GM21390 (cell line): ENCODE measurements at regions not wholly inside any gene's neighbourhood (a gene's known extent, or its start where the extent isn't known, plus 50 kb on each side); places are given as distances from the start of the nearest gene placed in this dataset.
"Not testable (repeated sequence)": the region's sequence is repeated elsewhere in the genome, so short reads cannot be mapped to it uniquely, and the experiment has no call there.

Source experiments
- ATAC-seq: cut with Tn5 transposase; IDR thresholded peaks from one replicate; pipeline ENCODE4 v1.9.1; 2021; ENCODE audit not compliant: unreplicated experiment

GRCh38 chr10:44279426-44280126 is 105.3 kb downstream of the CXCL12 start:
- no peak for ATAC-seq

GRCh38 chr10:44278837-44279324 is 106.0 kb downstream of the CXCL12 start:
- ATAC-seq = no peak

- not testable (repeated sequence) for ATAC-seq
Measured at GRCh38 chr10:44268435-44268948, 116.4 kb downstream of the CXCL12 start.

GRCh38 chr10:44267007-44267406 is 117.9 kb downstream of the CXCL12 start:
- ATAC-seq = no peak

- ATAC-seq = no peak
Measured at GRCh38 chr10:44264244-44264643, 120.7 kb downstream of the CXCL12 start.

GRCh38 chr10:44263771-44264170 is 121.1 kb downstream of the CXCL12 start:
- no peak for ATAC-seq

GRCh38 chr10:44262551-44263251 is 122.2 kb downstream of the CXCL12 start:
- no peak for ATAC-seq

GRCh38 chr10:44261710-44262455 is 123.0 kb downstream of the CXCL12 start:
- no peak for ATAC-seq

- no peak for ATAC-seq
Measured at GRCh38 chr10:44261296-44261695, 123.6 kb downstream of the CXCL12 start.

- ATAC-seq = no peak
Measured at GRCh38 chr10:44260286-44260928, 124.5 kb downstream of the CXCL12 start.

GRCh38 chr10:44259090-44259874 is 125.6 kb downstream of the CXCL12 start:
- no peak for ATAC-seq

GRCh38 chr10:44258460-44259089 is 126.3 kb downstream of the CXCL12 start:
- no peak for ATAC-seq

GRCh38 chr10:44258019-44258418 is 126.9 kb downstream of the CXCL12 start:
- no peak for ATAC-seq

GRCh38 chr10:44253769-44254462 is 131.0 kb downstream of the CXCL12 start:
- no peak for ATAC-seq

- ATAC-seq = not testable (repeated sequence)
Measured at GRCh38 chr10:44252631-44253030, 132.3 kb downstream of the CXCL12 start.

GRCh38 chr10:44249933-44250332 is 135.0 kb downstream of the CXCL12 start:
- not testable (repeated sequence) for ATAC-seq

- ATAC-seq = no peak
Measured at GRCh38 chr10:44249490-44249889, 135.4 kb downstream of the CXCL12 start.

- ATAC-seq = not testable (repeated sequence)
Measured at GRCh38 chr10:44246700-44247099, 138.2 kb downstream of the CXCL12 start.

- not testable (repeated sequence) for ATAC-seq
Measured at GRCh38 chr10:44246287-44246686, 138.6 kb downstream of the CXCL12 start.
